ENCODE measurements at regions not wholly inside any gene's neighbourhood (a gene's known extent, or its start where the extent isn't known, plus 50 kb on each side); places are given as distances from the start of the nearest gene placed in this dataset.

GRCh38 chr3:161793194-161793930, 296.8 kb downstream of the OTOL1 start:
- no peak for DNase-seq (ENCODE audit: low read depth)
- H3K4me3 ChIP-seq (ENCODE audit: low read length), result no peak overlapping the region
- TF ChIP-seq CTCF (IDR thresholded peaks at IDR 0.05; ENCODE audit: insufficient read depth, low read depth, low read length, missing control alignments), result no peak

GRCh38 chr3:161794551-161794950, 297.9 kb downstream of the OTOL1 start:
- no peak for TF ChIP-seq CTCF (IDR thresholded peaks at IDR 0.05; ENCODE audit: insufficient read depth, low read depth, low read length, missing control alignments)
- H3K4me3 ChIP-seq (ENCODE audit: low read length), result no peak overlapping the region
- no peak for DNase-seq (ENCODE audit: low read depth)

GRCh38 chr3:161796312-161796711, 299.7 kb downstream of the OTOL1 start:
- no peak for TF ChIP-seq CTCF (IDR thresholded peaks at IDR 0.05; ENCODE audit: insufficient read depth, low read depth, low read length, missing control alignments)
- H3K4me3 ChIP-seq (ENCODE audit: low read length), result no peak overlapping the region
- no peak for DNase-seq (ENCODE audit: low read depth)

GRCh38 chr3:161796780-161797179, 300.2 kb downstream of the OTOL1 start:
- no peak for DNase-seq (ENCODE audit: low read depth)
- no peak overlapping the region for H3K4me3 ChIP-seq (ENCODE audit: low read length)
- no peak for TF ChIP-seq CTCF (IDR thresholded peaks at IDR 0.05; ENCODE audit: insufficient read depth, low read depth, low read length, missing control alignments)

- no peak overlapping the region for H3K4me3 ChIP-seq (ENCODE audit: low read length)
- no peak for TF ChIP-seq CTCF (IDR thresholded peaks at IDR 0.05; ENCODE audit: insufficient read depth, low read depth, low read length, missing control alignments)
- DNase-seq (ENCODE audit: low read depth), result no peak
Measured at GRCh38 chr3:161798016-161798415, 301.4 kb downstream of the OTOL1 start.

GRCh38 chr3:161800985-161801559, 304.5 kb downstream of the OTOL1 start:
- H3K4me3 ChIP-seq (ENCODE audit: low read length), result no peak overlapping the region
- TF ChIP-seq CTCF (IDR thresholded peaks at IDR 0.05; ENCODE audit: insufficient read depth, low read depth, low read length, missing control alignments), result no peak
- no peak for DNase-seq (ENCODE audit: low read depth)

GRCh38 chr3:161818106-161818505, 321.5 kb downstream of the OTOL1 start:
- no peak for TF ChIP-seq CTCF (IDR thresholded peaks at IDR 0.05; ENCODE audit: insufficient read depth, low read depth, low read length, missing control alignments)
- no peak for DNase-seq (ENCODE audit: low read depth)
- H3K4me3 ChIP-seq (ENCODE audit: low read length), result no peak overlapping the region

All from epithelial cell of esophagus (primary cell).